H1 (cell line): ENCODE measurements at regions not wholly inside any gene's neighbourhood (a gene's known extent, or its start where the extent isn't known, plus 50 kb on each side); places are given as distances from the start of the nearest gene placed in this dataset.

Source experiments
- CTCF ChIA-PET: fragments of 300-600 bp; sonication (Branson Sonifier 250); formaldehyde crosslinking; loops from one replicate; lab custom pipeline; 2021; ENCODE audit not compliant: partially characterized antibody; lab: Charles Lee
- POLR2A ChIA-PET: fragments of 300-600 bp; sonication (Branson Sonifier 250); formaldehyde crosslinking; loops from one replicate; lab custom pipeline; 2021; ENCODE audit warnings: inconsistent platforms; ENCODE audit not compliant: partially characterized antibody; lab: Charles Lee
- DNase-seq, 2 experiments: peaks; one replicate each; pipeline versions ENCODE4 v3.0.0 to v3.0.0-alpha.2; 2010 to 2022; ENCODE audit warnings: low spot score in 2 of 2, low read depth in 1 of 2, mixed read lengths in 1 of 2
- FAIRE-seq: peaks from 2 replicates; lab custom pipeline; 2011; peaks lifted over from hg19 to GRCh38; lab: Jason Lieb, UNC
- H2AFZ ChIP-seq: 2 replicates; pipeline ENCODE4 v1.8.1; 2012; ENCODE audit warnings: low read length, inconsistent platforms
- H2AK5ac ChIP-seq: 2 replicates; pipeline ENCODE4 v1.6.1; 2013; ENCODE audit warnings: low read depth, low read length
- H2BK120ac ChIP-seq: replicated peaks from 2 replicates; pipeline ENCODE3; 2013; ENCODE audit warnings: low read depth, low read length, inconsistent platforms
- H2BK12ac ChIP-seq: 2 replicates; pipeline ENCODE4 v1.6.1; 2013; ENCODE audit warnings: low read depth, low read length
- H2BK15ac ChIP-seq: 2 replicates; pipeline ENCODE4 v1.6.1; 2013; ENCODE audit warnings: low read length
- H2BK20ac ChIP-seq: 2 replicates; pipeline ENCODE4 v1.6.1; 2013; ENCODE audit warnings: low read length
- H2BK5ac ChIP-seq: 2 replicates; pipeline ENCODE4 v1.6.1; 2013; ENCODE audit warnings: low read depth, low read length
- H3K14ac ChIP-seq: 2 replicates; pipeline ENCODE4 v1.6.1; 2013; ENCODE audit warnings: inconsistent platforms; ENCODE audit not compliant: insufficient read length
- H3K18ac ChIP-seq: 2 replicates; pipeline ENCODE4 v1.6.1; 2013; ENCODE audit warnings: low read length; ENCODE audit errors: extremely low read depth
- H3K23ac ChIP-seq: 2 replicates; pipeline ENCODE4 v1.6.1; 2013; ENCODE audit warnings: inconsistent platforms; ENCODE audit not compliant: insufficient read length
- H3K23me2 ChIP-seq: 2 replicates; pipeline ENCODE4 v1.6.1; 2013; ENCODE audit warnings: low read depth, low read length
- H3K27ac ChIP-seq: 2 replicates; pipeline ENCODE4 v1.6.1; 2011; ENCODE audit warnings: low read depth, low read length, inconsistent platforms
- H3K27me3 ChIP-seq, 4 experiments: replicated peaks in 1 of 4; 1 replicate in 1 of 4; 2 replicates in 3 of 4; pipeline versions ENCODE4 v1.6.1 to v1.8.1; 2011 to 2013; ENCODE audit warnings: low read length in 3 of 4, mild to moderate bottlenecking in 3 of 4, inconsistent platforms in 2 of 4, mixed read lengths in 2 of 4, moderate library complexity in 1 of 4; ENCODE audit not compliant: control insufficient read depth in 3 of 4, insufficient read depth in 3 of 4; ENCODE audit errors: extremely low read depth in 1 of 4
- H3K36me3 ChIP-seq, 4 experiments: 2 replicates each; pipeline versions ENCODE4 v1.6.1 to v1.8.1; 2011 to 2013; ENCODE audit warnings: mild to moderate bottlenecking in 4 of 4, low read length in 3 of 4, moderate library complexity in 2 of 4, control low read depth in 1 of 4, inconsistent platforms in 1 of 4; ENCODE audit not compliant: insufficient read depth in 4 of 4, control insufficient read depth in 2 of 4
- H3K4ac ChIP-seq: replicated peaks from 2 replicates; pipeline ENCODE3; 2013; ENCODE audit warnings: low read length, low read depth, mixed read lengths, inconsistent platforms; ENCODE audit not compliant: insufficient read length
- H3K4me1 ChIP-seq, 4 experiments: replicated peaks in 1 of 4; 1 replicate in 1 of 4; 2 replicates in 3 of 4; pipeline versions ENCODE4 v1.6.1 to v1.8.1; 2011 to 2013; ENCODE audit warnings: low read length in 3 of 4, inconsistent platforms in 2 of 4, mixed read lengths in 1 of 4; ENCODE audit not compliant: insufficient read depth in 4 of 4, control insufficient read depth in 3 of 4
- H3K4me2 ChIP-seq, 2 experiments: 2 replicates each; pipeline versions ENCODE4 v1.6.1 to v1.8.1; 2011 to 2013; ENCODE audit warnings: low read depth in 2 of 2, low read length in 2 of 2, control low read depth in 1 of 2, inconsistent platforms in 1 of 2, mild to moderate bottlenecking in 1 of 2; ENCODE audit not compliant: insufficient read depth in 1 of 2
- H3K4me3 ChIP-seq, 4 experiments: fragments of 200-600, 300-600 bp in 1 of 4; sonication (generic), shearing (Covaris generic), sonication (Bioruptor Twin) in 1 of 4; 2 replicates each; pipeline versions ENCODE4 v1.5.1 to v1.8.1; 2011 to 2016; ENCODE audit warnings: low read length in 4 of 4, low read depth in 3 of 4, control low read depth in 2 of 4, inconsistent platforms in 2 of 4, mild to moderate bottlenecking in 2 of 4, mixed read lengths in 1 of 4, moderate library complexity in 1 of 4; ENCODE audit not compliant: insufficient read depth in 2 of 4; ENCODE audit errors: extremely low read depth in 1 of 4
- H3K56ac ChIP-seq: replicated peaks from 2 replicates; pipeline ENCODE3; 2013; ENCODE audit warnings: low read depth, mild to moderate bottlenecking, mixed read lengths, low read length, inconsistent platforms; ENCODE audit not compliant: insufficient read length
- H3K79me1 ChIP-seq: 2 replicates; pipeline ENCODE4 v1.6.1; 2013; ENCODE audit warnings: low read depth, low read length, control low read depth
- H3K79me2 ChIP-seq, 2 experiments: 2 replicates each; pipeline versions ENCODE4 v1.6.1 to v1.8.1; 2012 to 2013; ENCODE audit warnings: low read length in 2 of 2, mild to moderate bottlenecking in 2 of 2, inconsistent platforms in 1 of 2; ENCODE audit not compliant: insufficient read depth in 2 of 2, control insufficient read depth in 1 of 2
- H3K9ac ChIP-seq, 4 experiments: replicated peaks in 1 of 4; 1 replicate in 1 of 4; 2 replicates in 3 of 4; pipeline versions ENCODE4 v1.6.1 to v1.8.1; 2011 to 2013; ENCODE audit warnings: low read depth in 3 of 4, low read length in 3 of 4, control low read depth in 2 of 4, mild to moderate bottlenecking in 2 of 4, moderate library complexity in 2 of 4, inconsistent platforms in 1 of 4; ENCODE audit errors: extremely low read depth in 1 of 4
- H3K9me3 ChIP-seq, 2 experiments: 2 replicates each; pipeline versions ENCODE4 v1.6.1 to v1.8.1; 2012 to 2013; ENCODE audit warnings: mild to moderate bottlenecking in 2 of 2, moderate library complexity in 2 of 2, control low read depth in 1 of 2, inconsistent platforms in 1 of 2, low read depth in 1 of 2, low read length in 1 of 2, mixed read lengths in 1 of 2; ENCODE audit not compliant: insufficient read depth in 2 of 2
- H4K20me1 ChIP-seq, 2 experiments: replicated peaks in 1 of 2; 2 replicates each; pipeline versions ENCODE3 to v1.8.1; 2011 to 2013; ENCODE audit warnings: inconsistent platforms in 2 of 2, low read length in 2 of 2, mild to moderate bottlenecking in 1 of 2; ENCODE audit not compliant: insufficient read depth in 2 of 2, control insufficient read depth in 1 of 2
- H4K5ac ChIP-seq: 2 replicates; pipeline ENCODE4 v1.6.1; 2013; ENCODE audit warnings: low read length, low read depth, mixed read lengths, inconsistent platforms; ENCODE audit not compliant: insufficient read length
- H4K8ac ChIP-seq: 2 replicates; pipeline ENCODE4 v1.8.0; 2013; ENCODE audit warnings: mild to moderate bottlenecking, moderate library complexity, low read length, inconsistent platforms; ENCODE audit not compliant: insufficient read depth; ENCODE audit errors: extremely low read depth
- H4K91ac ChIP-seq: replicated peaks from 2 replicates; pipeline ENCODE3; 2013; ENCODE audit warnings: low read length, mixed read lengths, inconsistent platforms; ENCODE audit not compliant: insufficient read length
- ATF2 ChIP-seq: IDR thresholded peaks from 2 replicates; pipeline ENCODE4 v1.6.1; 2012; ENCODE audit warnings: low read length, inconsistent platforms
- CHD2 ChIP-seq: IDR thresholded peaks from 2 replicates; pipeline ENCODE4 v1.6.1; 2012; ENCODE audit warnings: low read length, improper control_type of control experiment
- E2F6 ChIP-seq: IDR thresholded peaks from 2 replicates; pipeline ENCODE4 v1.6.1; 2012; ENCODE audit warnings: inconsistent platforms
- GTF2F1 ChIP-seq: IDR thresholded peaks from 2 replicates; pipeline ENCODE4 v1.6.1; 2012; ENCODE audit warnings: low read depth, low read length, improper control_type of control experiment, borderline replicate concordance
- HDAC6 ChIP-seq: IDR thresholded peaks from one replicate; pipeline ENCODE4 v1.7.1; 2012; ENCODE audit warnings: low read depth, mild to moderate bottlenecking, inconsistent platforms, low read length, moderate library complexity
- KDM1A ChIP-seq: fragments of 200-600, 300-600 bp; sonication (generic); IDR thresholded peaks from 2 replicates; pipeline ENCODE4 v1.7.1; 2016; ENCODE audit warnings: mild to moderate bottlenecking, low read length, borderline replicate concordance
- MAX ChIP-seq: IDR thresholded peaks from 2 replicates; pipeline ENCODE4 v1.6.1; 2012; ENCODE audit warnings: inconsistent platforms
- NANOG ChIP-seq: IDR thresholded peaks from 2 replicates; pipeline ENCODE4 v1.6.1; 2011; ENCODE audit warnings: low read length, low read depth, mild to moderate bottlenecking, inconsistent platforms; ENCODE audit not compliant: insufficient read depth, poor library complexity, severe bottlenecking
- PHF8 ChIP-seq: fragments of 200-600 bp; sonication (generic); conservative IDR thresholded peaks from 2 replicates; pipeline ENCODE4 v1.7.1; 2012; ENCODE audit warnings: low read depth, mild to moderate bottlenecking, inconsistent platforms, low read length, moderate library complexity
- TAF1 ChIP-seq: IDR thresholded peaks from 2 replicates; pipeline ENCODE4 v1.6.1; 2011; ENCODE audit warnings: mild to moderate bottlenecking, low read depth, low read length
- TAF7 ChIP-seq: optimal IDR thresholded peaks from 2 replicates; pipeline ENCODE3; 2011; ENCODE audit warnings: low read depth, mild to moderate bottlenecking, inconsistent platforms, low read length, moderate library complexity, borderline replicate concordance
- YY1 ChIP-seq: IDR thresholded peaks from 2 replicates; pipeline ENCODE4 v1.6.1; 2011; ENCODE audit warnings: low read depth, mild to moderate bottlenecking, low read length
- WGBS, 2 experiments: shearing (Covaris generic) in 1 of 2; methylation state at CpG; one replicate each; pipeline versions ENCODE4 v1.1.6 to v1.1.7; 2013 to 2015; ENCODE audit warnings: low lambda C conversion rate in 2 of 2, mixed read lengths in 2 of 2, inconsistent platforms in 1 of 2, low coverage in 1 of 2, missing lambda C conversion rate in 1 of 2; ENCODE audit not compliant: insufficient replicate concordance in 2 of 2, insufficient coverage in 1 of 2, insufficient read length in 1 of 2; ENCODE audit errors: extremely low coverage in 1 of 2, missing lambda C conversion rate in 1 of 2; 5-methylcytosine and 5-hydroxymethylcytosine counted together

GRCh38 chr6:164011321-164011720, 596.8 kb downstream of the QKI start:
- FAIRE-seq (no peak), DNase-seq (no peak)
- ChIA-PET CTCF (no interaction called here), POLR2A (no interaction called here)
- Histone ChIP-seq H2BK120ac (no peak overlapping the region), H3K9me3 (no peaks in the 10 kb centered on the region), H2BK15ac (no peak overlapping the region), H4K8ac (no peak overlapping the region), H3K56ac (no peak overlapping the region), H2BK20ac (no peak overlapping the region), H3K18ac (no peak overlapping the region), H2AK5ac (no peak overlapping the region), H3K79me2 (no peaks in the 10 kb centered on the region), H3K23ac (no peak overlapping the region), H3K4me3 (no peak overlapping the region), H3K4me2 (no peak overlapping the region), H3K23me2 (no peaks in the 10 kb centered on the region), H3K27ac (no peak overlapping the region), H3K4me1 (peaks cover 0 to 12% (median 6%) of the 10 kb centered on the region in 4 experiments; a peak in 5 of 7 replicates), H3K14ac (no peak overlapping the region), H2AFZ (no peak overlapping the region), H3K36me3 (no peaks in the 10 kb centered on the region; a peak in 1 of 8 replicates), H3K79me1 (no peaks in the 10 kb centered on the region), H2BK5ac (no peak overlapping the region), H4K91ac (no peak overlapping the region), H3K4ac (no peak overlapping the region), H2BK12ac (no peak overlapping the region), H4K20me1 (peaks cover 0 to 2% of the 10 kb centered on the region in 2 experiments), H3K27me3 (no peaks in the 10 kb centered on the region; a peak in 1 of 7 replicates), H3K9ac (no peak overlapping the region), H4K5ac (no peak overlapping the region)
- 86% methylated on average over 2 of the region's 2 CpGs; no CpG with 5 or more reads in 1 of the 2 experiments for WGBS, 2 experiments
- TF ChIP-seq TAF1: no peak
- TF ChIP-seq MAX: no peak
- no peak for TF ChIP-seq YY1
- TF ChIP-seq PHF8: no peak
- no peak for TF ChIP-seq ATF2
- TF ChIP-seq NANOG: no peak
- no peak for TF ChIP-seq GTF2F1
- no peak for TF ChIP-seq HDAC6
- TF ChIP-seq KDM1A: no peak
- no peak for TF ChIP-seq E2F6
- TF ChIP-seq CHD2: no peak
- TF ChIP-seq TAF7: no peak
